ENCODE measurements at regions not wholly inside any gene's neighbourhood (a gene's known extent, or its start where the extent isn't known, plus 50 kb on each side); places are given as distances from the start of the nearest gene placed in this dataset.

- TF ChIP-seq CTCF (IDR thresholded peaks at IDR 0.05; ENCODE audit: borderline replicate concordance, control extremely low read depth, extremely low read depth, insufficient read depth, missing control alignments), result no peak
- in situ Hi-C loops (cut with MboI; ENCODE audit: low sequenced_read_pairs, unreplicated experiment), result no loop called here
- DNase-seq (ENCODE audit: low spot score), result no peak
Measured at GRCh38 chrX:122835886-122836285, 348.2 kb upstream of the GRIA3 start.

GRCh38 chrX:122850326-122850725, 333.8 kb upstream of the GRIA3 start:
- no peak for DNase-seq (ENCODE audit: low spot score)
- TF ChIP-seq CTCF (IDR thresholded peaks at IDR 0.05; ENCODE audit: borderline replicate concordance, control extremely low read depth, extremely low read depth, insufficient read depth, missing control alignments), result no peak
- in situ Hi-C loops (cut with MboI; ENCODE audit: low sequenced_read_pairs, unreplicated experiment), result no loop called here

GRCh38 chrX:122856205-122856604, 327.9 kb upstream of the GRIA3 start:
- in situ Hi-C loops (cut with MboI; ENCODE audit: low sequenced_read_pairs, unreplicated experiment), result no loop called here
- no peak for TF ChIP-seq CTCF (IDR thresholded peaks at IDR 0.05; ENCODE audit: borderline replicate concordance, control extremely low read depth, extremely low read depth, insufficient read depth, missing control alignments)

GRCh38 chrX:122857734-122858133, 326.3 kb upstream of the GRIA3 start:
- TF ChIP-seq CTCF (IDR thresholded peaks at IDR 0.05; ENCODE audit: borderline replicate concordance, control extremely low read depth, extremely low read depth, insufficient read depth, missing control alignments), result no peak

More at GRCh38 chrX:122856205-122856604, 327.9 kb upstream of the GRIA3 start:
- no peak for DNase-seq (ENCODE audit: low spot score)

GRCh38 chrX:122863067-122863466, 321.0 kb upstream of the GRIA3 start:
- DNase-seq (ENCODE audit: low spot score), result no peak
- in situ Hi-C loops (cut with MboI; ENCODE audit: low sequenced_read_pairs, unreplicated experiment), result no loop called here
- TF ChIP-seq CTCF (IDR thresholded peaks at IDR 0.05; ENCODE audit: borderline replicate concordance, control extremely low read depth, extremely low read depth, insufficient read depth, missing control alignments), result no peak

More at GRCh38 chrX:122857734-122858133, 326.3 kb upstream of the GRIA3 start:
- DNase-seq (ENCODE audit: low spot score), result no peak
- in situ Hi-C loops (cut with MboI; ENCODE audit: low sequenced_read_pairs, unreplicated experiment), result no loop called here

GRCh38 chrX:122866532-122866931, 317.5 kb upstream of the GRIA3 start:
- DNase-seq (ENCODE audit: low spot score), result no peak
- in situ Hi-C loops (cut with MboI; ENCODE audit: low sequenced_read_pairs, unreplicated experiment), result no loop called here

More at GRCh38 chrX:122866532-122866931, 317.5 kb upstream of the GRIA3 start:
- no peak for TF ChIP-seq CTCF (IDR thresholded peaks at IDR 0.05; ENCODE audit: borderline replicate concordance, control extremely low read depth, extremely low read depth, insufficient read depth, missing control alignments)
